ENCODE measurements at regions not wholly inside any gene's neighbourhood (a gene's known extent, or its start where the extent isn't known, plus 50 kb on each side); places are given as distances from the start of the nearest gene placed in this dataset.

DNA sequence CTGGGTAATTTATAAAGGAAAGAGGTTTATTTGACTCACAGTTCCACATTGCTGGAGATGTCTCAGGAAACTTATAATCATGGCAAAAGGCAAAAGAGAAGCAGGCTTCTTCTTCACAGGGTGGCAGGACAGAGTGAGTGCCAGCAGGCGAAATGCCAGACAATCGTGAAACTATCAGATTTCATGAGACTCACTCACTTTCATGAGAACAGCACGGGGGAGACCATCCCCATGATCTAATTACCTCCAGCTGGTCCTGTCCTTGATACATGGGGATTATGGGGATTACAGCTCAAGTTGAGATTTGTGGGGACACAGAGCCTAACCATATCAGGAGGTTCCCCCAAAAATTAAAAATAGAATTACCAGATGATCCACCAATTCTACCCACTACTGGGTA, 675.5 kb upstream of the SLC8A1 start:
- Histone ChIP-seq H3K36me3 (ENCODE audit: low read depth) (no peaks in the 10 kb centered on the region), H3K9me3 (peaks cover 8% of the 10 kb centered on the region), H3K4me3 (no peak overlapping the region), H3K4me1 (ENCODE audit: low read depth) (no peaks in the 10 kb centered on the region)
- DNase-seq = no peak
- no peak for ATAC-seq
- TF ChIP-seq, protein P1, sequence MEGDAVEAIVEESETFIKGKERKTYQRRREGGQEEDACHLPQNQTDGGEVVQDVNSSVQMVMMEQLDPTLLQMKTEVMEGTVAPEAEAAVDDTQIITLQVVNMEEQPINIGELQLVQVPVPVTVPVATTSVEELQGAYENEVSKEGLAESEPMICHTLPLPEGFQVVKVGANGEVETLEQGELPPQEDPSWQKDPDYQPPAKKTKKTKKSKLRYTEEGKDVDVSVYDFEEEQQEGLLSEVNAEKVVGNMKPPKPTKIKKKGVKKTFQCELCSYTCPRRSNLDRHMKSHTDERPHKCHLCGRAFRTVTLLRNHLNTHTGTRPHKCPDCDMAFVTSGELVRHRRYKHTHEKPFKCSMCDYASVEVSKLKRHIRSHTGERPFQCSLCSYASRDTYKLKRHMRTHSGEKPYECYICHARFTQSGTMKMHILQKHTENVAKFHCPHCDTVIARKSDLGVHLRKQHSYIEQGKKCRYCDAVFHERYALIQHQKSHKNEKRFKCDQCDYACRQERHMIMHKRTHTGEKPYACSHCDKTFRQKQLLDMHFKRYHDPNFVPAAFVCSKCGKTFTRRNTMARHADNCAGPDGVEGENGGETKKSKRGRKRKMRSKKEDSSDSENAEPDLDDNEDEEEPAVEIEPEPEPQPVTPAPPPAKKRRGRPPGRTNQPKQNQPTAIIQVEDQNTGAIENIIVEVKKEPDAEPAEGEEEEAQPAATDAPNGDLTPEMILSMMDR (IDR thresholded peaks at IDR 0.05) = no peak
- intact Hi-C loops (cut with DNase I, micrococcal nuclease) = no loop called here

DNA sequence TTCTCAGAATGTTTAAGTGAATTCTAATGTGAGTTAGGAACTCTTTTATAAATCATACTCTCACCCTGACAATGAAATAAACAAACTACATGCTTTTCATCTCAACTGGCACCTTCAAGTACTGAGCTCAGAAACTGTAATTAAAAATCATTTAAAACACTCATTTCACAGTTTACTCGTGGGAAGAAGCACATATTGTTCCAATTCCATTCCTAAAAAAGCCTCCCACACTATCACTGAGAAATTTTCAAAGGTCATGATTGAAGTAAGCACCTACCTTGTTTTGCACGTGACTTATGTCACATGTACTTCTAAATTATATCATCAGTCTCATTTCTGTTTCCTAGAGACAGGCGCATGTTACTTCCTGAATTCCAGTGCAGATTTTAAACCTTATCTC, 678.1 kb upstream of the SLC8A1 start:
- TF ChIP-seq, protein P1 (IDR thresholded peaks at IDR 0.05) = no peak
- intact Hi-C loops (cut with DNase I, micrococcal nuclease) = no loop called here
- DNase-seq (no peak), ATAC-seq (no peak)
- no peak overlapping the region for H3K4me3 ChIP-seq
- H3K4me1 ChIP-seq (ENCODE audit: low read depth) = no peaks in the 10 kb centered on the region
- H3K36me3 ChIP-seq (ENCODE audit: low read depth) = no peaks in the 10 kb centered on the region
- no peaks in the 10 kb centered on the region for H3K9me3 ChIP-seq

DNA sequence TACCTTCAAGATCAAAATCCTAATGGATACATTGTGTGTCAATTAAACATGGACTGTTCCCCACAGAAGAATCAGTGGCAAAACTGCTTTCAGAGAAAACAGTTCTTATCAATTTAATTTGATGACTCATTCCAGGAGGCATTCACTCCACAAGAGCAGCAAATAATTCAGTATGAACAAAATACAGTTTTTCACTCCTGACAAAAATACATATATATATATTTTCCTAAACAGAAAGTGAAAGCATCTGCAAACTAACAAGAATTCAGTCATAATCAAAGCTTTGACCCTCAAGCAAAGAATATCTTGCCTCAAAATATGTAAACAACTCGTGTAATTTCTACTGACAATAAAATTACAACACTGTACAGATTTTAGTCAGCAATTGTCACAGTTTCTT, 685.1 kb upstream of the SLC8A1 start:
- H3K36me3 ChIP-seq (ENCODE audit: low read depth) = no peaks in the 10 kb centered on the region
- peaks cover 2% of the 10 kb centered on the region for H3K9me3 ChIP-seq
- TF ChIP-seq, protein P1 (IDR thresholded peaks at IDR 0.05) = no peak
- ATAC-seq (no peak), DNase-seq (no peak)
- no peak overlapping the region for H3K4me3 ChIP-seq
- no peaks in the 10 kb centered on the region for H3K4me1 ChIP-seq (ENCODE audit: low read depth)
- intact Hi-C loops (cut with DNase I, micrococcal nuclease) = no loop called here

DNA sequence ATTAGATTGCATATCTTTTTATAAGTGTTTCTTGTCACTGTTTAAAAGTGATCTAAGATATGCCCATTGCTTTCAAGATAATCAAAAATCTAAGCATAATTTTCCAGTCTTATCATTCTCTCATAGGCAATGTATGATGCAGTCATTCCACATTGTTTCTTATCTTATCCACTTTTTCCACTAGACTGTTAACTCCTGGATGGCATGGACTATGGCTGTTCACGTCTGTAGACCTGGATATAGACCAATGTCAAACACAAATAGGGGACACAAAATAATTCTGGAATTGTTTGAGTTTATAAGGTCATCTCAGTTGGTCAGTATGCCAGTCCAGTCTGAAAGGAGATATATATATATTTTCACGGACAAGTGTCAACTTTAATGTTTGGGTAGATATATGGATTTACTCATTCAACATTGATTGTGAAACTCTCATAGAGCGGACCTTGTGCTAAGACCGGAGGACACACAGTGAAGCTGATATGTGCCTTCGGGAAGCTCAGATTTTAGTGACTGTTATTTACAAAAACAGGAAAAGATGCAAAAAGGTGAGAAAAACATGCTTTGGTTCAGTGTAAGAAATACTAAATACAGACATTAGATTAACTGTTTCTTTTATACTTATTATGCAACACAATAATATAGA, 689.4 kb upstream of the SLC8A1 start:
- ATAC-seq (no peak), DNase-seq (no peak)
- TF ChIP-seq, protein P1 (IDR thresholded peaks at IDR 0.05) = no peak
- Histone ChIP-seq H3K36me3 (ENCODE audit: low read depth) (no peaks in the 10 kb centered on the region), H3K9me3 (peaks cover 2% of the 10 kb centered on the region), H3K4me1 (ENCODE audit: low read depth) (no peaks in the 10 kb centered on the region), H3K4me3 (no peak overlapping the region)
- intact Hi-C loops (cut with DNase I, micrococcal nuclease) = no loop called here

DNA sequence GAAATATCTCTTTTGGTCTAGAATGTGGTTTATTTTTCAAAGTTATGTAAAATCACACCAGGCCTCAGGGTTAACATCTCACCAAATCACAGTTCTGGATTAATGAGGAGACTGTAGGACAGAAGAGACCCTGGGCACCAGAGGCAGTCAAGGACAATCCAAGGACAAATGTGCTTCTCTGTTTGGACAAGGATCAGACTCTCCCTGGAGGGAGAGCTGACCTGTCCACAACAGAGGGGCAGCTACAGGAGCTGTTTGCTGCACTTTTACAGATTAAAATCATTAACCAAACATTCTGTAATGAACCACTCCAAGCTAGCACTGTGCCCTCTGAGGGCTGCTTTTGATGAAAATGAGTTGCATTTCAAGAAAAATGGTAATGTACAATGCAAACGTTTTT, 690.6 kb upstream of the SLC8A1 start:
- no peaks in the 10 kb centered on the region for H3K36me3 ChIP-seq (ENCODE audit: low read depth)

More for the DNA sequence above, 690.6 kb upstream of the SLC8A1 start:
- H3K9me3 ChIP-seq = peaks cover 2% of the 10 kb centered on the region
- DNase-seq (no peak), ATAC-seq (no peak)
- no peak overlapping the region for H3K4me3 ChIP-seq
- H3K4me1 ChIP-seq (ENCODE audit: low read depth) = no peaks in the 10 kb centered on the region
- intact Hi-C loops (cut with DNase I, micrococcal nuclease) = no loop called here
- TF ChIP-seq, protein P1 (IDR thresholded peaks at IDR 0.05) = no peak
